SH-SY5Y (cell line): ENCODE measurements at regions not wholly inside any gene's neighbourhood (a gene's known extent, or its start where the extent isn't known, plus 50 kb on each side); places are given as distances from the start of the nearest gene placed in this dataset.

Experiments used
- GATA2 ChIP-seq: IDR thresholded peaks from 2 replicates; pipeline ENCODE4 v1.6.1; 2011; ENCODE audit warnings: mild to moderate bottlenecking, low read depth, low read length
- GATA3 ChIP-seq: IDR thresholded peaks from 2 replicates; pipeline ENCODE4 v1.6.1; 2011; ENCODE audit warnings: low read depth, mild to moderate bottlenecking, low read length, moderate library complexity

DNA sequence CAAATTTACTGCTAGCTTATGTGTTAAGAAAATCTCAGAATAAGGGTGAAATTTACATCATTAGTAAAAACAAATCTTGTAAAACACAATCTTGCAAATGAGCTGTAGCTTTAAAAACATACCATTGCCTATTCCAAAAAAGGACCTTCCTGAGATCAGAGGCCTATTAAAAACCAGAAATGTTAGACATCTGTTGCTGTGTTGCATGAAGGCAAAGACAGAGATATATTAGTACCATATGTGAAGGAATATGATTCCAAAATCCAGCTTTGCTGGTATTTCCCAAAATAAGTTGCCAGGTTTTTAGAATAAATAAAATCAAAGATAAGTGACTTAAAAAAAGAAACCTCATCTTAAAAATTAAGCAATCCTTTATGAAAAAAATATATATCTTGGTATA is 504.1 kb upstream of the CDIN1 start:
- TF ChIP-seq GATA3 (no peak), GATA2 (no peak)
